ENCODE measurements at regions not wholly inside any gene's neighbourhood (a gene's known extent, or its start where the extent isn't known, plus 50 kb on each side); places are given as distances from the start of the nearest gene placed in this dataset.

GRCh38 chr7:34487391-34488115, 170.5 kb upstream of the NPSR1 start:
- Histone ChIP-seq H3K9me3 (ENCODE audit: severe bottlenecking) (no peaks in the 10 kb centered on the region), H3K27ac (no peak overlapping the region), H3K36me3 (no peaks in the 10 kb centered on the region), H3K27me3 (ENCODE audit: insufficient read depth, low read depth, severe bottlenecking) (no peaks in the 10 kb centered on the region), H3K4me3 (ENCODE audit: low read depth, low read length) (no peak overlapping the region)
- no peak for TF ChIP-seq CTCF (IDR thresholded peaks at IDR 0.05; ENCODE audit: low read depth, low read length)
- DNase-seq = no peak

- H3K4me3 ChIP-seq (ENCODE audit: low read depth, low read length) = no peak overlapping the region
- no peaks in the 10 kb centered on the region for H3K9me3 ChIP-seq (ENCODE audit: severe bottlenecking)
- H3K27me3 ChIP-seq (ENCODE audit: insufficient read depth, low read depth, severe bottlenecking) = no peaks in the 10 kb centered on the region
- DNase-seq = no peak
- no peak for TF ChIP-seq CTCF (IDR thresholded peaks at IDR 0.05; ENCODE audit: low read depth, low read length)
- H3K36me3 ChIP-seq = no peaks in the 10 kb centered on the region
- H3K27ac ChIP-seq = no peak overlapping the region
Observed at GRCh38 chr7:34488766-34489165, 169.3 kb upstream of the NPSR1 start.

- TF ChIP-seq CTCF (IDR thresholded peaks at IDR 0.05; ENCODE audit: low read depth, low read length) = no peak
- Histone ChIP-seq H3K36me3 (no peaks in the 10 kb centered on the region), H3K27ac (no peak overlapping the region), H3K9me3 (ENCODE audit: severe bottlenecking) (no peaks in the 10 kb centered on the region), H3K4me3 (ENCODE audit: low read depth, low read length) (no peak overlapping the region), H3K27me3 (ENCODE audit: insufficient read depth, low read depth, severe bottlenecking) (no peaks in the 10 kb centered on the region)
- no peak for DNase-seq
Observed at GRCh38 chr7:34491899-34492298, 166.1 kb upstream of the NPSR1 start.

- H3K27ac ChIP-seq = no peak overlapping the region
- no peaks in the 10 kb centered on the region for H3K36me3 ChIP-seq
- no peak for TF ChIP-seq CTCF (IDR thresholded peaks at IDR 0.05; ENCODE audit: low read depth, low read length)
- no peak overlapping the region for H3K4me3 ChIP-seq (ENCODE audit: low read depth, low read length)
- no peaks in the 10 kb centered on the region for H3K9me3 ChIP-seq (ENCODE audit: severe bottlenecking)
- no peak for DNase-seq
- H3K27me3 ChIP-seq (ENCODE audit: insufficient read depth, low read depth, severe bottlenecking) = no peaks in the 10 kb centered on the region
Observed at GRCh38 chr7:34493752-34494151, 164.3 kb upstream of the NPSR1 start.

- H3K27me3 ChIP-seq (ENCODE audit: insufficient read depth, low read depth, severe bottlenecking) = no peaks in the 10 kb centered on the region
- no peak overlapping the region for H3K4me3 ChIP-seq (ENCODE audit: low read depth, low read length)
- no peaks in the 10 kb centered on the region for H3K36me3 ChIP-seq
- no peaks in the 10 kb centered on the region for H3K9me3 ChIP-seq (ENCODE audit: severe bottlenecking)
- peak; percentile 22 for DNase-seq
- TF ChIP-seq CTCF (IDR thresholded peaks at IDR 0.05; ENCODE audit: low read depth, low read length) = peak; percentile 54
- no peak overlapping the region for H3K27ac ChIP-seq
Observed at GRCh38 chr7:34497153-34497777, 160.8 kb upstream of the NPSR1 start.

Measured in WERI-Rb-1 (cell line).